22Rv1 (cell line): ENCODE measurements at regions not wholly inside any gene's neighbourhood (a gene's known extent, or its start where the extent isn't known, plus 50 kb on each side); places are given as distances from the start of the nearest gene placed in this dataset.

Experiments
- CTCF ChIP-seq: fragments of 450-650 bp; IDR thresholded peaks from 2 replicates; pipeline ENCODE4 v1.5.1; 2017; ENCODE audit warnings: mild to moderate bottlenecking
- ZFX ChIP-seq: fragments of 450-650 bp; IDR thresholded peaks from 2 replicates; pipeline ENCODE4 v1.6.1; 2017; ENCODE audit warnings: antibody characterized with exemption, borderline replicate concordance

- TF ChIP-seq CTCF: no peak
- no peak for TF ChIP-seq ZFX
Observed at GRCh38 chr1:37098237-37098636, 63.9 kb upstream of the GRIK3 start.
